Activated B cell treated with CpG ODN at 0.5 μM for 24 hours (primary cell): ENCODE measurements at regions not wholly inside any gene's neighbourhood (a gene's known extent, or its start where the extent isn't known, plus 50 kb on each side); places are given as distances from the start of the nearest gene placed in this dataset.

Experiments
- ATAC-seq: fragments of 200-7000 bp; cut with Tn5 transposase; one replicate; pipeline ENCODE4 v1.10.0; 2021; ENCODE audit warnings: low read depth, mild to moderate bottlenecking, moderate library complexity
- CTCF ChIA-PET: fragments of 350-600 bp; sonication (Branson Sonifier 250); formaldehyde crosslinking; loops from one replicate; lab custom pipeline; 2021; ENCODE audit warnings: antibody characterized with exemption; lab: Charles Lee
- POLR2A ChIA-PET: fragments of 350-600 bp; sonication (Branson Sonifier 250); formaldehyde crosslinking; loops from one replicate; lab custom pipeline; 2021; ENCODE audit warnings: antibody characterized with exemption; lab: Charles Lee
- DNase-seq: peaks from one replicate; pipeline ENCODE4 v3.0.0; 2022
- H3K27ac Mint-ChIP-seq: one replicate; pipeline ENCODE4 v1.8.0; 2020; ENCODE audit warnings: mixed read lengths
- H3K27me3 Mint-ChIP-seq: one replicate; pipeline ENCODE4 v1.8.0; 2021; ENCODE audit warnings: mixed read lengths
- H3K36me3 Mint-ChIP-seq: one replicate; pipeline ENCODE4 v1.8.0; 2021; ENCODE audit warnings: low read depth, mixed read lengths
- H3K4me1 Mint-ChIP-seq: one replicate; pipeline ENCODE4 v1.8.0; 2021; ENCODE audit warnings: mixed read lengths
- H3K4me3 Mint-ChIP-seq: one replicate; pipeline ENCODE4 v1.8.0; 2020; ENCODE audit warnings: mild to moderate bottlenecking, mixed read lengths
- H3K9me3 Mint-ChIP-seq: one replicate; pipeline ENCODE4 v1.8.0; 2020; ENCODE audit warnings: mixed read lengths
- CTCF ChIP-seq: fragments of 200-600 bp; IDR thresholded peaks from one replicate; pipeline ENCODE4 v1.8.0; 2022; ENCODE audit warnings: antibody characterized with exemption, mild to moderate bottlenecking
- intact Hi-C: fragments of 100-400 bp; cut with micrococcal nuclease; formaldehyde crosslinking; loops from one replicate; pipeline ENCODE4 v1.15.1; 2024

DNA sequence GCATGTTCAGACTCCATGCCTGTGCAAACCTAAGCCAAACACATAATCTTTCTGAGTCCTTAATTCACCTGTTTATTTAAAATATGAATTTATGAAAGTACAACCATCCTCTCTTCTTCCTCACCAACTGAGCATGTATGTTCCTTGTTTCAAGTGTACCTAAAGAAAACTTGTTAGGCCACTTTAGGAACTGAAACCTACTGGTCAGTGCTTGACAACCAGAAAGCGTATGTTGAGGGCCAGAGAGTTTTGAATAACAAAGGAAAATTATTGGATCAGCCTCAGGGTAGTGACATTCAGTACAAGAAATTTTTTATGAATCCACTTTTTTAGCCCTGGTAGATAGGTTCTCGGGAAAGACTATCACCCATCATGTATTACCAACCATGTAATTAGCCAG, 847.6 kb upstream of the CELF4 start:
- H3K4me1 Mint-ChIP-seq, result no peaks in the 10 kb centered on the region
- H3K27ac Mint-ChIP-seq, result no peak overlapping the region
- ATAC-seq, result no peak
- TF ChIP-seq CTCF, result no peak
- no peak overlapping the region for H3K4me3 Mint-ChIP-seq
- POLR2A ChIA-PET, result no interaction called here
- intact Hi-C loops, result no loop called here
- no peaks in the 10 kb centered on the region for H3K27me3 Mint-ChIP-seq
- no peak for DNase-seq
- CTCF ChIA-PET, result no interaction called here
- peaks cover 4% of the 10 kb centered on the region for H3K9me3 Mint-ChIP-seq
- no peaks in the 10 kb centered on the region for H3K36me3 Mint-ChIP-seq

- Mint-ChIP-seq H3K4me3 (no peak overlapping the region), H3K4me1 (no peaks in the 10 kb centered on the region), H3K9me3 (peaks cover 4% of the 10 kb centered on the region), H3K27me3 (no peaks in the 10 kb centered on the region), H3K36me3 (no peaks in the 10 kb centered on the region), H3K27ac (no peak overlapping the region)
- ATAC-seq, result no peak
- no peak for TF ChIP-seq CTCF
- intact Hi-C loops, result no loop called here
- ChIA-PET POLR2A (no interaction called here), CTCF (no interaction called here)
- no peak for DNase-seq
Observed at GRCh38 chr18:38406607-38407006, 841.0 kb upstream of the CELF4 start.

DNA sequence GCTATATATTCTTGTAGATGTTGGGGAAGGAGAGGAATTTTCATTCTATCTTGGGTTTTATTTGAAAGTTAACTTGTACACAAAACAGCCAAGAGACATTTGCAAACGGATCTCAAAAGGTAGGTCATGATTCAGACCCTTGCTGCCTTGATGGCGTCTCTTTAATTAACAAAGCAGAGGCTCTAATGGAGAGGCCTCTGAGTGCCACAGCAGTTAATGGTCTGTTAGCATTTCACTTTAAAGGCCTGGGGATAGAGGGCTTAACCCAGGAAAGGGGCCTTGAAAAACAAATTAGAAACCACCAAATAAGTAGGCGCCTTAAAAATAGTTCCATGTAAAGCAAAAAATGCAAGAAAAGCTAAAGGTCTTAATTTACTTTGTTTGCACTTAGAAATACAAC, 836.9 kb upstream of the CELF4 start:
- CTCF ChIA-PET, result no interaction called here
- H3K27me3 Mint-ChIP-seq, result no peaks in the 10 kb centered on the region
- H3K4me1 Mint-ChIP-seq, result no peaks in the 10 kb centered on the region
- H3K9me3 Mint-ChIP-seq, result peaks cover 3% of the 10 kb centered on the region
- POLR2A ChIA-PET, result no interaction called here
- intact Hi-C loops, result no loop called here
- H3K27ac Mint-ChIP-seq, result no peak overlapping the region
- ATAC-seq (no peak), DNase-seq (no peak)
- no peak for TF ChIP-seq CTCF
- H3K36me3 Mint-ChIP-seq, result no peaks in the 10 kb centered on the region
- H3K4me3 Mint-ChIP-seq, result no peak overlapping the region

DNA sequence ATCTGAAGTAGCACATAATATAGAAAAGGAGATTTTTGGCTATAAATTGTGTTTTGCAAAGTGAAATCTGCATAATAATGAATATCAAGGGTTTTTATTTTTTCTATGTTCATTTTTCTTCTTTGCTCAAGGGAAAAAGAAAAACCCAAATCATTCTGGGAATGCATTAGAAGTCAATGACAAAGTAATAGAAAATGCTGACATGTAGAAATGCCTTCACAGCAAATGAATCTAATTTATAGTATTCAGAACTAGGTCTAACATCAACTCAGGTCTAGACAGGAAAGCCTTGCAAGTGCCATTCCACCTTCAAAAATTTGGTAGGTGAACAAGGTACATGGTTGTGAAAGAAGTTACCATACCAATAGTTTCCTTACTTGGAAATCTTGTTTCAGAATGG, 831.5 kb upstream of the CELF4 start:
- intact Hi-C loops, result no loop called here
- peaks cover 3% of the 10 kb centered on the region for H3K9me3 Mint-ChIP-seq
- no peak for ATAC-seq
- no peak overlapping the region for H3K27ac Mint-ChIP-seq
- H3K4me3 Mint-ChIP-seq, result no peak overlapping the region
- ChIA-PET POLR2A (no interaction called here), CTCF (no interaction called here)
- no peaks in the 10 kb centered on the region for H3K4me1 Mint-ChIP-seq
- no peak for TF ChIP-seq CTCF
- no peaks in the 10 kb centered on the region for H3K36me3 Mint-ChIP-seq
- H3K27me3 Mint-ChIP-seq, result no peaks in the 10 kb centered on the region
- DNase-seq, result no peak

DNA sequence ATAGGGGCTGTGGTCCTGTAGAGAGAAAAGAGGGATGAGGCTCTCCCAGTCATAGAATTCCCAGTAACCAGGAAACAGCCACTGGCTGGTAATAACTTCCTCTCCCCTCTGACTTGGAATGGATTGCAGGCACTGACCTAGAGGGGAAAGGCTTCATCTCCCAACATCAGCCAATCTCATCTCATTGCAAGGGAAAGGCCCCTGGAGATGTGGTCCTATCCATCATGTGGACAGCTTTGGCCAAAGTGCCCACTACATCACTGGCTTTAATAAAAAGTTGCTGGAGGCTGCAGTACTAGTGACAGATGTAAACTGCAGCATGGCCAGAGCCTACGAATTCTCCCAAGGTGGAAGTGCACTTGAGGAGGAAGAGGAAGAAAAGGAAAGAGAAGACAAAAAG, 820.5 kb upstream of the CELF4 start:
- H3K27me3 Mint-ChIP-seq, result no peaks in the 10 kb centered on the region
- ChIA-PET POLR2A (no interaction called here), CTCF (no interaction called here)
- ATAC-seq (no peak), DNase-seq (no peak)
- no peaks in the 10 kb centered on the region for H3K4me1 Mint-ChIP-seq
- H3K27ac Mint-ChIP-seq, result no peak overlapping the region
- no peak overlapping the region for H3K4me3 Mint-ChIP-seq
- TF ChIP-seq CTCF, result no peak
- no peaks in the 10 kb centered on the region for H3K9me3 Mint-ChIP-seq
- no peaks in the 10 kb centered on the region for H3K36me3 Mint-ChIP-seq
- intact Hi-C loops, result no loop called here
